Central memory CD8-positive, alpha-beta T cell (primary cell): ENCODE measurements at regions not wholly inside any gene's neighbourhood (a gene's known extent, or its start where the extent isn't known, plus 50 kb on each side); places are given as distances from the start of the nearest gene placed in this dataset.

Experiments
- ATAC-seq: fragments of 150-1000 bp; cut with Tn5 transposase; replicated peaks from 2 replicates; pipeline ENCODE4 v1.10.0; 2022; ENCODE audit warnings: mild to moderate bottlenecking, moderate FRiP score, moderate number of reproducible peaks; ENCODE audit not compliant: poor library complexity, severe bottlenecking; ENCODE audit errors: extremely low read depth
- DNase-seq, 2 donors: peaks; one replicate each; pipeline ENCODE4 v3.0.0; 2021; ENCODE audit warnings: low spot score in 2 of 2
- H3K27ac Mint-ChIP-seq: one replicate; pipeline ENCODE4 v1.8.0; 2022; ENCODE audit warnings: low read depth, mild to moderate bottlenecking, moderate library complexity, mixed read lengths
- H3K27me3 Mint-ChIP-seq: one replicate; pipeline ENCODE4 v1.8.0; 2022; ENCODE audit warnings: mixed read lengths
- H3K36me3 Mint-ChIP-seq: one replicate; pipeline ENCODE4 v1.8.0; 2022; ENCODE audit warnings: mild to moderate bottlenecking, moderate library complexity, mixed read lengths; ENCODE audit not compliant: insufficient read depth
- H3K4me1 Mint-ChIP-seq: one replicate; pipeline ENCODE4 v1.8.0; 2022; ENCODE audit warnings: mixed read lengths
- H3K4me3 Mint-ChIP-seq: one replicate; pipeline ENCODE4 v1.8.0; 2022; ENCODE audit warnings: mild to moderate bottlenecking, moderate library complexity, mixed read lengths
- H3K9me3 Mint-ChIP-seq: one replicate; pipeline ENCODE4 v1.8.0; 2022; ENCODE audit warnings: mixed read lengths

DNA sequence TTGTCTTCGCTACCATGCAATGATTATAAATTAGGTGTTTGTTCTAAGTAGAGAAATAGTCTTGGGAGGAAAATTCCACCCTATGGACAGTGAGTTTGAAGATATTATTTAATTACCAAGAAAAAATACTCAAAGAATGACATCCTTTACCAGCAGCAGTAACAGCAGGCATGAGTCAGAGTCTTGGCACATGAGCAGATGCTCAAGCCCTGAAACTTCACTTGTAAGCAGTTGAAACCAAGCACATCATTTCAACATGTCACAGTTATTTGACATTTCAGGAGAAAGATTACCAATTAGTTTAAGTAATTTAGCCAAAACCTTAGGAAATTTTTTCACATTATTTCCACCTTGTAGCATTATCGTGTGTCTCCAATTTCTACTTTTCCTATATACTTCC lies 99.2 kb downstream of the C12orf50 start:
- ATAC-seq (no peak), DNase-seq (no peak)
- no peak overlapping the region for H3K4me3 Mint-ChIP-seq
- no peaks in the 10 kb centered on the region for H3K36me3 Mint-ChIP-seq
- no peaks in the 10 kb centered on the region for H3K4me1 Mint-ChIP-seq
- no peaks in the 10 kb centered on the region for H3K27me3 Mint-ChIP-seq
- H3K27ac Mint-ChIP-seq = no peak overlapping the region
- H3K9me3 Mint-ChIP-seq = peaks cover 6% of the 10 kb centered on the region

DNA sequence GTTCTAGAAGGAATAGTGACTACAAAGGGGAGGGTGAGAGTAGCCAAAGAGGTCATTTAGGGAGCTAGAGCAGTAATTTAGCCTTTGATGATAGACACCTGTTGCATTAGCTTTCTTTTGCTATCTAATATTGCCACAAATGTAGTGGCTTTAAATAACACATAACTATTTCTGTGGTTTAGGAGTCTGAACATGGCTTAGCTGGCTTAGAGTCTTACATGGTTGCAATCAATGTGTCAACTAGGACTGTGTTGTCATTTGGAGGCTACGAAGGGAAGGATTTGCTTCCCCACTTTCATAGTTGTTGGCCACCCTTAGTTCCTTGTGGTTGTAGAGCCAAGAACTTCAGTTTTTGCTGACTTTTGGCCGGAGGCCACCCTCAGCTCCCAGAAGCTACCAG lies 99.9 kb downstream of the C12orf50 start:
- Mint-ChIP-seq H3K36me3 (no peaks in the 10 kb centered on the region), H3K27me3 (no peaks in the 10 kb centered on the region), H3K27ac (no peak overlapping the region), H3K4me1 (no peaks in the 10 kb centered on the region), H3K9me3 (peaks cover 6% of the 10 kb centered on the region), H3K4me3 (no peak overlapping the region)
- no peak for ATAC-seq
- DNase-seq = no peak

DNA sequence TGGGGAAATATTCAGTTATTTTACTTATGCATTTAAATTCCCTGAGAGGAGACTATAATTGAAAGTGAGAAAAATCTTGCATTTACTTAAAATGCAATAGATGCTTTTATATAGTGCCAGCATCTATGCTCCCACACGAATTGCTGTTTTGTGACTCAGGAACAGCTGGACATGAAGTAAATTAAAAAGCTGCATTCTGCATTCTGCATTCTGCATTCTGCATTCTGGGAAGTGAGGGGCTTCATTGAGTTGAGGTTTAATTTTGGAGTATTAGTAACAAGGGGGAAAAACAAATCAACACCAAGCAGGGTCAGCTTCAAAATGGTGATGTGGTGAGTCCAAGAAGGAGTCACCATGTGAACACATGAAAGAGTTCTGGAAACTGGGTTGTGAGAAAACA lies 101.2 kb downstream of the C12orf50 start:
- H3K4me3 Mint-ChIP-seq = no peak overlapping the region
- H3K9me3 Mint-ChIP-seq = peaks cover 6% of the 10 kb centered on the region
- H3K27ac Mint-ChIP-seq = no peak overlapping the region
- no peak for ATAC-seq
- H3K4me1 Mint-ChIP-seq = no peaks in the 10 kb centered on the region
- no peaks in the 10 kb centered on the region for H3K36me3 Mint-ChIP-seq
- DNase-seq = no peak
- no peaks in the 10 kb centered on the region for H3K27me3 Mint-ChIP-seq

DNA sequence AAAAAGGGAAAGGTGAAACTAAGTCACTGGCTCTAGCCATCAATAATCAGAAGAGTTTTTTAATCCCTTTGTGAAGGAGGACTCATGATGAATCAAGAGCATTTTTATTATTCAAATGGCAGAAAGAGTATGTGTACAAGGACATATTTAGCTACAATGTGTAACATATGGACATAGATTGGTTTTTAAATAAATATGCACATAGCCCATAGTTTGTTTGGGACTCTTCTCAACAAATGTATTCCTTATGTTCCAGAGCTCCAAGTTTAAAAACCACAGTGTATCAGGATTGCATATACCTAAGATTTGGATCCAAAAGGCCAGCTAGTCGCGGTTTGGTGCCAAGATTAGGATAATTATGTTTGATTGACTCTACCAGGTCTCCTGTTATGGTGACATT lies 104.2 kb downstream of the C12orf50 start:
- Mint-ChIP-seq H3K36me3 (no peaks in the 10 kb centered on the region), H3K4me3 (no peak overlapping the region)
- ATAC-seq = no peak

DNA sequence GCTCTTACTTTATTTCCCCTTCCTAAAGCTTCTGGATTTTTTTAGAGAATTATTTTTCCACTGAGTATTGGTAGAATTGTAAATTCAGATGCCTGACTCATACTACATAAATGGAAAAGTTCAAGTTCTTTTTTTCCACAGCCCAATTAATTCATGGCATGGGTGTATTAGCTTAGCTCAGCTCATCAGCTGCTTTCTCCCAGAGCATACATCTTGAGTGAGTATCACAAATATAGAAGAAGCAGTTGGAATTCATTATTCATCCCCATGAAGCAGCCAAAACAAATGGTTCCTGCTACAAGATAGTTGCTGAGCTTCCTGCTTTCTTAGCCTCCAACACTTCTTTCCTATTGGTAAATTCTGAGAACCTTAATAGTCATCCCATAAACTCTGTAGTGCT lies 105.1 kb downstream of the C12orf50 start:
- Mint-ChIP-seq H3K9me3 (peaks cover 6% of the 10 kb centered on the region), H3K4me1 (no peaks in the 10 kb centered on the region), H3K36me3 (no peaks in the 10 kb centered on the region), H3K27me3 (no peaks in the 10 kb centered on the region), H3K27ac (no peak overlapping the region), H3K4me3 (no peak overlapping the region)
- DNase-seq (no peak), ATAC-seq (no peak)

More for the DNA sequence above, 104.2 kb downstream of the C12orf50 start:
- no peak overlapping the region for H3K27ac Mint-ChIP-seq
- no peaks in the 10 kb centered on the region for H3K27me3 Mint-ChIP-seq
- no peak for DNase-seq
- no peaks in the 10 kb centered on the region for H3K4me1 Mint-ChIP-seq
- peaks cover 6% of the 10 kb centered on the region for H3K9me3 Mint-ChIP-seq

DNA sequence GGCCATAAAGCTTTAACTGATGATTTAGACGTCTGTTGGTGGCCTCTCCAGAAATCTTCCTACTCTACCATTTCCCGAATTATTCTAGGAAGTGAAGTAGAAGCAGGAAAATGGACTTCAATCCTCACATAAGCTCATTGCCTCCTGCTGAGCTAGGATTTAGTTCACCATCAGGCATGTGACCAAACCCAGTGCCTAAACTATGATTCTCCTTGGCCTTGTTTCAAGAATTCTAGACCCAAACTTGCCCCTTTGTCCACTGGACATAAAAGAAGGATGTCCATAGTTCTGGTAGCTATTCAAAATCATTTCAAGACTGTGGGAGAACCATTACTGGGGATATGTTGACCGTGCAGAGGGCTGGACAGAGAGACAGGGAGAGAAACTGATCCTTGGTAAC lies 105.8 kb downstream of the C12orf50 start:
- H3K27ac Mint-ChIP-seq = no peak overlapping the region
- no peak for DNase-seq
- no peaks in the 10 kb centered on the region for H3K27me3 Mint-ChIP-seq
- no peak for ATAC-seq
- peaks cover 6% of the 10 kb centered on the region for H3K9me3 Mint-ChIP-seq
- H3K4me1 Mint-ChIP-seq = no peaks in the 10 kb centered on the region
- H3K4me3 Mint-ChIP-seq = no peak overlapping the region
- H3K36me3 Mint-ChIP-seq = no peaks in the 10 kb centered on the region

DNA sequence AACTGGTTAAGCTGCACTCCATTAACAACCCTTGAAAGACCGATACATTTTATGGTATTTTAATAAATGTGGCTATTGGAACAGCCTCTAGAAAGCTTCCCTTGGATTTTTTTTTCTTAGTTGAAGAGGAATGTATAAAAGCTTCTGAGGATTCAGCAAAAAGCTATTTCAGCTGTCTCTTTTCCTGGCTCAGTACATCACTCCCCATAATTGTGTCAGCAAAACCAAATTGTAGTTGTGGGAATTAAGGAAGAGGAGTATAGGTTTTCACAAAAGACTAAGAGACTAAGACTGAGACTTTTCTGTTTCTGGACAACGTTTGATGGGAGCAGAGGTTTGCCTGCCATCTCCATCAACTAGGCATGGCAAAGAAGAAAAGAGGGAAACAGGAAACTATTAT lies 106.5 kb downstream of the C12orf50 start:
- Mint-ChIP-seq H3K36me3 (no peaks in the 10 kb centered on the region), H3K27me3 (no peaks in the 10 kb centered on the region), H3K4me3 (no peak overlapping the region), H3K27ac (no peak overlapping the region), H3K9me3 (no peaks in the 10 kb centered on the region), H3K4me1 (no peaks in the 10 kb centered on the region)
- no peak for DNase-seq
- ATAC-seq = no peak

DNA sequence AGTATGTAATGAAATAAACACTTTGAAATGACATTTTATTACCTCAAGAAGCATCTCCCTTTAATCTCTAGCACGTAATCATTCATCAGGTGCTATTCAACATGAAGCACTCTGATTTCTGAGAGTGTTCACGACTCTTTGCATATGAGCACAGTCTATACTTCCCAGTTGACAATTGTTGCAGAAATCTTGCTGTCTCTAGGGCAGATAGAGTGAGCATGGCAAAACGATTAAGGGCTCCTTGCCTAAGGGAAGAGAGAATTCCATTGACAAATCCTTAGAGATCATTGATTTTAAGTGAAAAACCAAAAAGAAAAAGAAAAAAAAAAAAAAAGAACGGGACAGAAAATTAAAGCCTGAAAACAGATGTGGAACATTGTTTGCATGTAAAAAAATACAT lies 107.6 kb downstream of the C12orf50 start:
- DNase-seq = no peak
- no peak overlapping the region for H3K4me3 Mint-ChIP-seq
- ATAC-seq = no peak
- no peak overlapping the region for H3K27ac Mint-ChIP-seq
- H3K9me3 Mint-ChIP-seq = no peaks in the 10 kb centered on the region
- no peaks in the 10 kb centered on the region for H3K36me3 Mint-ChIP-seq
- no peaks in the 10 kb centered on the region for H3K27me3 Mint-ChIP-seq
- H3K4me1 Mint-ChIP-seq = no peaks in the 10 kb centered on the region

DNA sequence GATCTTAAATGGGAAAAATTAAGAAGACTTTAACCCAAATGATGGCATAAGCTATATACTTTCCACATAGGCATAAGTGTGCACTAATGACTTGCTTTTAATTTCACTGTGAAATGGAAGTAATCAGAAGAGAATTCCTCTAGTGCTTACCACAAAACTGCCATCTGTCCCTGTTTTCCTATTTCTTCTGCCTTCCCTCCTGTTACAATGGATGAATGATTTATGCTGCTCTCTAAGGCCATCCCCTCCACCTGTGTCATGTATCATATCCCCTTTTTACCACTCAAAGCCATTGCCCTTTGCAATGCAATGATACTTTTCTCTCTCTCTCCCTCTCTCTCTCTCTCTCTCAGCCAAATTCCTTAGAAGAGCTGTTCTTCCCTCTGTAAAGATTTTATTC lies 109.1 kb downstream of the C12orf50 start:
- Mint-ChIP-seq H3K4me3 (no peak overlapping the region), H3K36me3 (no peaks in the 10 kb centered on the region), H3K27ac (no peak overlapping the region), H3K4me1 (no peaks in the 10 kb centered on the region), H3K9me3 (peaks cover 5% of the 10 kb centered on the region), H3K27me3 (no peaks in the 10 kb centered on the region)
- DNase-seq = no peak
- ATAC-seq = no peak

DNA sequence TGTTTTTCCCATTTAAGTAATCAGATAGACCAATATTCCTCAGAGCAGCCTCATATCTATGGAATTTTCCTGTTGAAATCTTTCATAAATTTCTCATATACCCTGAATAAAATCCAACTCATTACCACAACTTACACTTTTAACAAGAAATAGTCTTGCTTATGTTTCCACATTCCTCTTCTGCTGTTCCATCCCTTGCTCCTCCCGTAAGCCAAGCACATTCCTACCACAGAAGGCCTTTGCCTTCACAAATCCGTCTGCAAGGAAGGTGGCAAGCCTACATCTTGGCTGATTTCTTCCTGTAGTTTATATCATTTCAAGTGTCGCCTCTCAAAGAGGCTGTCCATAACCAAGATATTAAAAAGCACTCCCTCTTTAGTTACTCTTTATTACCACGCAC lies 127.7 kb downstream of the C12orf50 start:
- no peak overlapping the region for H3K4me3 Mint-ChIP-seq
- ATAC-seq (no peak), DNase-seq (no peak)
- H3K27me3 Mint-ChIP-seq = no peaks in the 10 kb centered on the region
- H3K36me3 Mint-ChIP-seq = peaks cover 2% of the 10 kb centered on the region
- H3K4me1 Mint-ChIP-seq = no peaks in the 10 kb centered on the region
- peaks cover 2% of the 10 kb centered on the region for H3K9me3 Mint-ChIP-seq
- no peak overlapping the region for H3K27ac Mint-ChIP-seq

DNA sequence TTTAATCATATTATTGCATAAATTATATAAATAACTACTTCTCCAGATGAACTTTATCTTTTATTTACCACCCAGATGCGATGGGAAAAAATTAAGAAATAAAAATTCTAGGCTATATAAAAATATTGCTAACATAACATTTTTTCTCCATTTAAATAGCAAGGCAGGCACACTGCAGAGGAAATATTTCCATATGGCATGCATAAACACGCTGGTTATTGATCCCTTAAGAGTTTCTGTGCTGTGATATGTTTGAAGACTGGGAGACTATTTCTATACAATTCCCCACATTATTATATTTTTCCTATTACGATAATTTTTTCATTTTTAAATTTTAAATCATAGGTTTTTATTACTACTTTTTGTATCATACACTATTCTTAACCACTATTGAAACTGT lies 131.5 kb downstream of the C12orf50 start:
- Mint-ChIP-seq H3K27ac (no peak overlapping the region), H3K36me3 (peaks cover 2% of the 10 kb centered on the region), H3K9me3 (peaks cover 6% of the 10 kb centered on the region), H3K4me3 (no peak overlapping the region), H3K27me3 (no peaks in the 10 kb centered on the region), H3K4me1 (no peaks in the 10 kb centered on the region)
- DNase-seq = no peak
- ATAC-seq = no peak

DNA sequence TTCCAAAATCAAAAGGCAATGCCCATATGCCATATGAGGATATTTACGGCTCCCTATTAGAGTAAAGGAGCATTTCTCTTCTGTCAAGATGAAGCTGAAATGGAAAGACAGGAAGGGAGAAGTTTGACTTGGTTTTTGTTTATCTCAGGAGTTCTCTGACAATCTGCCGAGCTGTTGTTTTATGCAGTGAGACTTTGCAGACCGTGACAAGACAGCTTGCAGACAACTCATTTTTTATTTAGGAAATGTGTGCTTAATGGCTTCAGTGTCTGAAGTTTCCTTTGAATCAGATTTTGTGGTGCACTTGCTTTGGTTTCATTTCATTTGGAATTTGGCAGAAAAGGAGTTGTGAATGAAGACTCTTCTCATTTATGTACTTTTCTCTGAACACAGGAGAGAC lies 145.4 kb downstream of the C12orf50 start:
- H3K9me3 Mint-ChIP-seq = no peaks in the 10 kb centered on the region
- no peak for ATAC-seq
- H3K4me3 Mint-ChIP-seq = no peak overlapping the region
- H3K36me3 Mint-ChIP-seq = no peaks in the 10 kb centered on the region
- no peaks in the 10 kb centered on the region for H3K4me1 Mint-ChIP-seq
- no peak for DNase-seq
- no peak overlapping the region for H3K27ac Mint-ChIP-seq
- H3K27me3 Mint-ChIP-seq = no peaks in the 10 kb centered on the region

DNA sequence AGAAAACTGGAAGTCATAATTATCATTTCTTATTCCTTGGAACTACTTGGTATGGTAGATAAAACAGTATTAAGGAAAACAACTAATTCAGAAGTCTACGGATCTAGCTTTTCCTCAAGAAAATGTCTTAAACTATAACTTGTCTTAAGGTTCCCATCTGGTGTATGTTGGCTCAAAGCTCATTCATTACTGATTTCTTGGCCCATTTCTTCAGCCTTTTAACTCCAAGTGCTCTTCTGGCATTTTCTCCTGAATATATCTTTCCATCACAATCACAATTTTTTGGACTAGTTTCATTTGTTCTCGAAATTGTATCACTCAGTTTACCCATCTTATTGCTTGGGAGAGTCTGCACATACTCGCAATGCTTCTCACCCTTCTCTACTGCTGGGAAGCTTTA lies 150.1 kb downstream of the C12orf50 start:
- Mint-ChIP-seq H3K4me1 (no peaks in the 10 kb centered on the region), H3K27ac (no peak overlapping the region), H3K36me3 (no peaks in the 10 kb centered on the region), H3K9me3 (peaks cover 6% of the 10 kb centered on the region), H3K4me3 (no peak overlapping the region), H3K27me3 (no peaks in the 10 kb centered on the region)
- DNase-seq (no peak), ATAC-seq (no peak)
